H7 (cell line): ENCODE measurements at regions not wholly inside any gene's neighbourhood (a gene's known extent, or its start where the extent isn't known, plus 50 kb on each side); places are given as distances from the start of the nearest gene placed in this dataset.

Source experiments
- DNase-seq: peaks from one replicate; pipeline ENCODE4 v3.0.0; 2012
- H3K27me3 ChIP-seq: 2 replicates; pipeline ENCODE4 v1.6.0; 2011; ENCODE audit warnings: mild to moderate bottlenecking, low read length; ENCODE audit not compliant: control insufficient read depth, insufficient read depth
- H3K36me3 ChIP-seq: replicated peaks from 2 replicates; pipeline ENCODE4 v1.5.1; 2011; ENCODE audit warnings: low read length; ENCODE audit not compliant: control insufficient read depth, insufficient read depth
- H3K4me3 ChIP-seq: 2 replicates; pipeline ENCODE4 v1.5.1; 2011; ENCODE audit warnings: low read depth, mild to moderate bottlenecking, control low read depth, low read length, moderate library complexity; ENCODE audit not compliant: insufficient read depth

GRCh38 chr18:52054324-52054723 lies 285.7 kb upstream of the DCC start:
- H3K36me3 ChIP-seq = no peaks in the 10 kb centered on the region
- no peak for DNase-seq

GRCh38 chr18:52060607-52061304 lies 279.2 kb upstream of the DCC start:
- H3K4me3 ChIP-seq = no peak overlapping the region
- H3K36me3 ChIP-seq = no peaks in the 10 kb centered on the region
- H3K27me3 ChIP-seq = no peaks in the 10 kb centered on the region
- peak; percentile 5 for DNase-seq

More at GRCh38 chr18:52054324-52054723, 285.7 kb upstream of the DCC start:
- H3K27me3 ChIP-seq = no peaks in the 10 kb centered on the region
- H3K4me3 ChIP-seq = no peak overlapping the region

DNA sequence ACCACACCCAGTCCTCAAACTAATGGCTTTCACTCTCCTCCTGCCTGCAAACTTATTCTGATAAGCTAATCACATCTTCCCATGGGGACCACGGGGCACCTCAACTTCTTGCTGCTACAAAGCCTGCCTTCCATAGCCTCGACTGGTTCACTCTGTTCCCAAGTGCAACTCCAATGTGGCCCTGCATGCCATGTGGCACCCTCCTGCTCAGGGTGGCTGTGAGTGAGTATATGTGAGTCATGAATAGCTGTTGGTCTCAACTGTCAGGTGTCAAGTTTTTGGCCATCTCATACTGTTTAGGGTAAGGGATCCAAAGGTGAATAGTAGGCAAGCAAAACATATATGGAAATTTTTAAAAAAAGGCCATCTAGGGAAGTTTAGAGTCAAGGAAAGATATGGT lies 276.1 kb upstream of the DCC start:
- H3K27me3 ChIP-seq = no peaks in the 10 kb centered on the region
- H3K4me3 ChIP-seq = no peak overlapping the region
- no peak for DNase-seq
- no peaks in the 10 kb centered on the region for H3K36me3 ChIP-seq

GRCh38 chr18:52069201-52069600 lies 270.8 kb upstream of the DCC start:
- Histone ChIP-seq H3K36me3 (no peaks in the 10 kb centered on the region), H3K4me3 (no peak overlapping the region)
- no peak for DNase-seq

GRCh38 chr18:52070291-52070756 lies 269.7 kb upstream of the DCC start:
- DNase-seq = no peak
- Histone ChIP-seq H3K27me3 (no peaks in the 10 kb centered on the region), H3K36me3 (no peaks in the 10 kb centered on the region), H3K4me3 (no peak overlapping the region)

More at GRCh38 chr18:52069201-52069600, 270.8 kb upstream of the DCC start:
- H3K27me3 ChIP-seq = no peaks in the 10 kb centered on the region

GRCh38 chr18:52077251-52077983 lies 262.6 kb upstream of the DCC start:
- no peak for DNase-seq

DNA sequence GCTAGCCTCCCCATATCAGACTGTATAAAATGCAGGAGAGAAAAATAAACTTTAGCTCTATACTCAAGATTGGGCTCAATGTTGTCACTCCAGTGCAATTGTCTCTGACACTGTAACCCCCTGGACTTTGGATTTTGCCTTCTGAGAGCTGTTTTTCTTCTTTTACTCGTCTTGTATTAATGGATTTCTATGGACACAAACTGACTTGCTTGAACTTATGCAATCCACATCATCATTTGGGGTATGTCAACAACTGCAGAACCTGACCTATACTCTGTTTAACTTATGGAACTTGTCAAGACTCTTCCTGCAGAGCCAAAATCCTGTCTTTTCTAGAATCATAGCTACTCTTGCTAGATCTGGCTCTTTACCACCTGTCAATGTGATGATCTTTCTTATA lies 257.8 kb upstream of the DCC start:
- Histone ChIP-seq H3K4me3 (no peak overlapping the region), H3K27me3 (no peaks in the 10 kb centered on the region)
- DNase-seq = no peak

More at GRCh38 chr18:52077251-52077983, 262.6 kb upstream of the DCC start:
- H3K27me3 ChIP-seq = no peaks in the 10 kb centered on the region
- H3K36me3 ChIP-seq = no peaks in the 10 kb centered on the region
- no peak overlapping the region for H3K4me3 ChIP-seq

DNA sequence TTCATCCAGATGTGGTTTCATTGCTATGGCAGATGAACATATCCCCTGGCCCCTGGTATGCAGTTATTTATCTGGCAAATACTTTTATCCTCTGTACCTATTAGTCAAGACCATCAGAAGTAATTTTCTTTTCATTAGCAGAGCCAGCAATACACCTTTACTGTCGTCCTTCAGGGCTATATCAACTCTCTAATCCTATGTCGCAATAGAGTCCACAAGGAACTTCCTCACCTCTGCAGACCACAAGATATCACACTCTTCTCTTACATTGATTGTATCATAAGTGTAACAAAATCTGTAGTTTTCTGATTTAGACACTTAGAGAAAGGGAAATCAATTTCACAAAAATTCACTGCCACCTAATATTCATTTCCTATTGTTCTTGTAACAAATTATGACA lies 252.9 kb upstream of the DCC start:
- Histone ChIP-seq H3K36me3 (no peaks in the 10 kb centered on the region), H3K27me3 (no peaks in the 10 kb centered on the region), H3K4me3 (no peak overlapping the region)
- DNase-seq = no peak

More for the DNA sequence above, 257.8 kb upstream of the DCC start:
- no peaks in the 10 kb centered on the region for H3K36me3 ChIP-seq

DNA sequence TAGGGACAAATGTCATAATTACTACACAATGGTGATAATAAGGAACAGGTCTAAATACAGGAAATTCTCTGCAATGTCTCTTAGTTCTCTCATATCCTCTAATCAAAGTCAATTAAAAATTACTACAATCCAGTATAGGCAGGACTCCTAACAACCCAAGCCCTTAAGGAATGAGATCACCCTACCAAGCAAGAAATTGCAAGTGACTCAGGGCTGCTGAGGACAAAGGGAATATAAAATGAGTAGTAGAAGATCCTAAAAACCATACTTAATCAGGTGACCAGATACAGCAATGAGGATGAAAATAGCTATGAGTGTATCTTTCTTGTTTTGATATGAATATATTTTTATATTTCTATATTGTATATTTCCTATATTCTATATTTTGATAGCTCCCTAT lies 250.0 kb upstream of the DCC start:
- Histone ChIP-seq H3K4me3 (no peak overlapping the region), H3K27me3 (no peaks in the 10 kb centered on the region), H3K36me3 (no peaks in the 10 kb centered on the region)
- DNase-seq = no peak

GRCh38 chr18:52093171-52093570 lies 246.8 kb upstream of the DCC start:
- H3K4me3 ChIP-seq = no peak overlapping the region
- no peaks in the 10 kb centered on the region for H3K27me3 ChIP-seq
- H3K36me3 ChIP-seq = no peaks in the 10 kb centered on the region
- DNase-seq = no peak

DNA sequence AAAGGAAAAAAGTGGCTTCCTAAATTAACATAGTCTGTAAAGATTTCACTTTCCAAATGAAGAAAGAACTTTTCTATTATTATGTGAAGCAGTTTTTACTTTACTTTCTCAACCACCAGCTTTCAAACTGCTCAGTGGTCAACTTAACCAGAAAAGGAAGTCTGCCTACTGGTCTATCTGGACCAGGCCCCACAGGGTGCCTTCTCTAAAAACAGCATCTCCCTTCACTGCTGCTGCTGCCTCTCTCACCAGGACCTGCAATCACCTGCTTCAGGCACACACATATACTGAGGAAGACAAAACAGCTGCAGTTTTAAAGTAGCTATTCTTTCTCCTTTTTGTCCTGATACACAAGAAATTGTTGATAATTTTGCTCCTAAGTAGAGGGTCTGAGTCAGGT lies 221.3 kb upstream of the DCC start:
- H3K36me3 ChIP-seq = no peaks in the 10 kb centered on the region
- no peaks in the 10 kb centered on the region for H3K27me3 ChIP-seq
- DNase-seq = no peak
- no peak overlapping the region for H3K4me3 ChIP-seq

DNA sequence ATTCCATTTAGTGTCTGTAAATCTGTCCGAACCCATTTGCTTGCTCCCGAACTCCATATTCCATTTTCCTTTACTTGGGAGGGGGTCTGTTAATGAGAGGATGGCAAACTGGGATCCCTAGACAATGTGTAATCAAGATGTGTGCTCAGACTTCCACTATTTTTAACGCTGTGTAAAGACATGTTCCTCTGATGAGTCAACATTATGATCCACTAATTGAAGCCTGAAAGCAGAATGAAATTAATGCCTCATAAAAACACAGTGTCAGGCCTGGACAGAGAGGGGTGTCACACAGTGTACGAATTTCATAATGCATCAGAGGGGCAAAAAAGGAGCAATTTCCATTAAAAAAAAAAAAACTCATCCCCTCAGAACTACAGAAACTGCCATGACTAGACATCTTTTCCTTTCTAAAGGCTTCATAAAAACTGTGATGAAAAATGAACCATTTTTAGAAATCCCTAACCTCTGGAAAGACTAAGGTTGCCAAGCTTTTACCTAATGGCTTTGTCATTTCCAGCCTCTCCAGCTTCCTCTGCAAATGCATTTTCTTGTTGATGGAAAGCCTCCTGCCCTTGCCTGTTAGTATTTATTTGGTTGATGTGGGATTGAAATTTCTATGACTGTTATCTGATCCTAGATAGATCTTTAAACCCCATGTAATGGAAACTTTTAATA lies 209.2 kb upstream of the DCC start:
- H3K27me3 ChIP-seq = no peaks in the 10 kb centered on the region
- H3K36me3 ChIP-seq = no peaks in the 10 kb centered on the region
- no peak overlapping the region for H3K4me3 ChIP-seq
- DNase-seq = no peak

DNA sequence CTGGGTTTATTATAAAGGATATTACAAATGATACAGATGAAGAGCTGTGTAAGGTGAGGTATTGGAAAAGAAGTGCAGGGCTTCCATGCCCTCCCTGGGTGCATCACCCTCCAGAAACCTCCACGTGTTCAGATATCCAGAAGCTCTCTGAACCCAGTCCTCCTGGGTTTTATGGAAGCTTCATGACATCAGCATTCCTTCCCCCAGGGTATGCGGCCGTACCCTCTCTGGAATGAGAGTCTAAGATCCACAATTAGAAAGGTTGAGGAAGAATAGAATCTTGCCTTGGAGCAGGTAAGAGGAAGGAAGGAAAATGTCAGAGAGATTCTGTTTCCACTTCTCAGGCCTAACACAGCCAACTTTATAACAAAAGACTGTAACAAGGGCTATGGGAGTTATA lies 208.2 kb upstream of the DCC start:
- no peaks in the 10 kb centered on the region for H3K27me3 ChIP-seq
- no peak for DNase-seq
- no peak overlapping the region for H3K4me3 ChIP-seq
- H3K36me3 ChIP-seq = no peaks in the 10 kb centered on the region

- Histone ChIP-seq H3K27me3 (no peaks in the 10 kb centered on the region), H3K4me3 (no peak overlapping the region), H3K36me3 (no peaks in the 10 kb centered on the region)
- DNase-seq = no peak
Measured at GRCh38 chr18:52136532-52136931, 203.5 kb upstream of the DCC start.

GRCh38 chr18:52140986-52141385 lies 199.0 kb upstream of the DCC start:
- H3K27me3 ChIP-seq = no peaks in the 10 kb centered on the region
- no peak overlapping the region for H3K4me3 ChIP-seq
- DNase-seq = no peak

More at GRCh38 chr18:52140986-52141385, 199.0 kb upstream of the DCC start:
- no peaks in the 10 kb centered on the region for H3K36me3 ChIP-seq
